HS-5 (cell line): ENCODE measurements at regions not wholly inside any gene's neighbourhood (a gene's known extent, or its start where the extent isn't known, plus 50 kb on each side); places are given as distances from the start of the nearest gene placed in this dataset.
"Not testable (repeated sequence)": the region's sequence is repeated elsewhere in the genome, so short reads cannot be mapped to it uniquely, and the experiment has no call there.

Experiments
- DNase-seq: peaks from one replicate; pipeline ENCODE4 v3.0.0-alpha.2; 2012; ENCODE audit warnings: low read depth

- no peak for DNase-seq
Measured at GRCh38 chr21:14058566-14058965, 152.2 kb downstream of the LIPI start.

GRCh38 chr21:14057841-14058481, 152.8 kb downstream of the LIPI start:
- DNase-seq = peak; percentile 23

- no peak for DNase-seq
Measured at GRCh38 chr21:14057313-14057712, 153.4 kb downstream of the LIPI start.

GRCh38 chr21:14056771-14057191, 154.0 kb downstream of the LIPI start:
- DNase-seq = no peak

- DNase-seq = not testable (repeated sequence)
Measured at GRCh38 chr21:14055746-14056515, 154.8 kb downstream of the LIPI start.

GRCh38 chr21:14054682-14055081, 156.1 kb downstream of the LIPI start:
- no peak for DNase-seq

- DNase-seq = no peak
Measured at GRCh38 chr21:14050121-14050520, 160.6 kb downstream of the LIPI start.

- DNase-seq = no peak
Measured at GRCh38 chr21:14046401-14046800, 164.4 kb downstream of the LIPI start.

- DNase-seq = no peak
Measured at GRCh38 chr21:14040386-14040785, 170.4 kb downstream of the LIPI start.

GRCh38 chr21:14028619-14029018, 182.1 kb downstream of the LIPI start:
- DNase-seq = not testable (repeated sequence)

- peak; percentile 65 for DNase-seq
Measured at GRCh38 chr21:14027235-14027869, 183.4 kb downstream of the LIPI start.

GRCh38 chr21:14020108-14020507, 190.6 kb downstream of the LIPI start:
- DNase-seq = not testable (repeated sequence)

GRCh38 chr21:14015841-14016240, 194.9 kb downstream of the LIPI start:
- DNase-seq = not testable (repeated sequence)

GRCh38 chr21:14013623-14014498, 196.9 kb downstream of the LIPI start:
- DNase-seq = not testable (repeated sequence)

- DNase-seq = no peak
Measured at GRCh38 chr21:14013056-14013603, 197.6 kb downstream of the LIPI start.

GRCh38 chr21:14012409-14012808, 198.3 kb downstream of the LIPI start:
- no peak for DNase-seq

- not testable (repeated sequence) for DNase-seq
Measured at GRCh38 chr21:14011751-14012150, 199.0 kb downstream of the LIPI start.

- not testable (repeated sequence) for DNase-seq
Measured at GRCh38 chr21:14011149-14011548, 199.6 kb downstream of the LIPI start.

GRCh38 chr21:14010729-14011128, 200.0 kb downstream of the LIPI start:
- no peak for DNase-seq

GRCh38 chr21:14009990-14010389, 200.8 kb downstream of the LIPI start:
- DNase-seq = not testable (repeated sequence)

- DNase-seq = not testable (repeated sequence)
Measured at GRCh38 chr21:14009238-14009981, 201.3 kb downstream of the LIPI start.
